ENCODE measurements at regions not wholly inside any gene's neighbourhood (a gene's known extent, or its start where the extent isn't known, plus 50 kb on each side); places are given as distances from the start of the nearest gene placed in this dataset.

DNA sequence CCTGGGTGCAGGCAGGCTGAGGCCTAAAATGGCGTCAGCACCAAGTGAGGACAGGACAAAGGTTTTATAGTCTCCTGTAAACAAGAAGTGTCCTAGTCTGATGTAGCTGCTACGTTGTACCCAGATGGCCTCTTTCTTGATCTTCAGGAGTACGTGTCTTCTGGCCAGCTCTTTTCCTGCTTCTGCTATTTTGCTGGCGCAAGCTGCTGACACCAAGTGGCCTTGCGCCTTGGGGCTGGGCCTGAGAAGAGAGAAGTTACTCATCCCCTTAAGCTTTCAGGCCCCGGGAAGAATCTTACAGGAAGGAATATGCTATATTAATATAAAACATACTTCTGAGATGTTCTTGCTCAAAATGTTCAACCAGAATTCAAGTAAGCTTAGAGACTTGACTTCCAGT is 605.2 kb downstream of the GALC start:
- H3K9ac ChIP-seq (ENCODE audit: control insufficient read depth, insufficient read depth, low read length): no peak overlapping the region
- no peak overlapping the region for H2AFZ ChIP-seq (ENCODE audit: control insufficient read depth, low read depth, low read length)
- CTCF ChIA-PET: no interaction called here
- H4K20me1 ChIP-seq (ENCODE audit: control insufficient read depth, insufficient read depth): no peaks in the 10 kb centered on the region
- H3K27me3 ChIP-seq (replicated peaks in 1 of 2; ENCODE audit: control insufficient read depth in 2 of 2, insufficient read depth in 2 of 2, low read length in 1 of 2): no peaks in the 10 kb centered on the region
- H3K79me2 ChIP-seq (ENCODE audit: control insufficient read depth, insufficient read depth, low read length): no peaks in the 10 kb centered on the region
- SMC1A ChIA-PET (ENCODE audit: uncharacterized antibody, unreplicated experiment): no interaction called here
- H3K27ac ChIP-seq (ENCODE audit: control insufficient read depth, insufficient read depth): no peak overlapping the region
- ATAC-seq: no peak
- in situ Hi-C loops (cut with MboI) (no loop called here), intact Hi-C loops (cut with micrococcal nuclease; ENCODE audit: unreplicated experiment) (no loop called here)
- H3K9me3 ChIP-seq (replicated peaks; ENCODE audit: control insufficient read depth, insufficient read depth, low read length): no peaks in the 10 kb centered on the region
- no peaks in the 10 kb centered on the region for H3K36me3 ChIP-seq (ENCODE audit: control insufficient read depth in 2 of 2, insufficient read depth in 2 of 2, low read length in 1 of 2)
- no peak for DNase-seq (ENCODE audit: low read depth, low spot score)
- BruUV-seq (replicated peaks): no TSS peak
- POLR2A ChIA-PET: no interaction called here
- RAD21 ChIA-PET (ENCODE audit: unreplicated experiment): no interaction called here
- 62% methylated on average over 6 of the region's 6 CpGs for WGBS (ENCODE audit: insufficient coverage, insufficient replicate concordance, low lambda C conversion rate, missing lambda C conversion rate)
- H3K4me1 ChIP-seq (ENCODE audit: control insufficient read depth, insufficient read depth, low read length): no peaks in the 10 kb centered on the region
- FAIRE-seq: no peak
- H3K4me2 ChIP-seq (ENCODE audit: control insufficient read depth, insufficient read depth): no peak overlapping the region
- H3K4me3 ChIP-seq: no peak overlapping the region
- TF ChIP-seq JUND (IDR thresholded peaks at IDR 0.05; ENCODE audit: low read depth, low read length) (no peak), IRF5 (IDR thresholded peaks at IDR 0.05; ENCODE audit: borderline replicate concordance) (no peak), ATF7 (IDR thresholded peaks at IDR 0.05; ENCODE audit: low read depth) (no peak), IRF4 (IDR thresholded peaks at IDR 0.05; ENCODE audit: low read depth, low read length) (no peak), BACH1 (IDR thresholded peaks at IDR 0.05; ENCODE audit: borderline replicate concordance) (no peak), RB1 (IDR thresholded peaks at IDR 0.05; ENCODE audit: borderline replicate concordance) (no peak), STAT1 (conservative IDR thresholded peaks at IDR 0.05) (no peak), MAX (IDR thresholded peaks at IDR 0.05; ENCODE audit: low read depth, low read length) (no peak), ZBTB40 (IDR thresholded peaks at IDR 0.05; ENCODE audit: borderline replicate concordance) (no peak), MXI1 (IDR thresholded peaks at IDR 0.05; ENCODE audit: low read depth, low read length) (no peak), TCF12 (IDR thresholded peaks at IDR 0.05; ENCODE audit: low read depth, low read length) (no peak), SRF (IDR thresholded peaks at IDR 0.05; ENCODE audit: low read depth in 2 of 2, low read length in 2 of 2) (no peak)
- TF ChIP-seq, protein P1, sequence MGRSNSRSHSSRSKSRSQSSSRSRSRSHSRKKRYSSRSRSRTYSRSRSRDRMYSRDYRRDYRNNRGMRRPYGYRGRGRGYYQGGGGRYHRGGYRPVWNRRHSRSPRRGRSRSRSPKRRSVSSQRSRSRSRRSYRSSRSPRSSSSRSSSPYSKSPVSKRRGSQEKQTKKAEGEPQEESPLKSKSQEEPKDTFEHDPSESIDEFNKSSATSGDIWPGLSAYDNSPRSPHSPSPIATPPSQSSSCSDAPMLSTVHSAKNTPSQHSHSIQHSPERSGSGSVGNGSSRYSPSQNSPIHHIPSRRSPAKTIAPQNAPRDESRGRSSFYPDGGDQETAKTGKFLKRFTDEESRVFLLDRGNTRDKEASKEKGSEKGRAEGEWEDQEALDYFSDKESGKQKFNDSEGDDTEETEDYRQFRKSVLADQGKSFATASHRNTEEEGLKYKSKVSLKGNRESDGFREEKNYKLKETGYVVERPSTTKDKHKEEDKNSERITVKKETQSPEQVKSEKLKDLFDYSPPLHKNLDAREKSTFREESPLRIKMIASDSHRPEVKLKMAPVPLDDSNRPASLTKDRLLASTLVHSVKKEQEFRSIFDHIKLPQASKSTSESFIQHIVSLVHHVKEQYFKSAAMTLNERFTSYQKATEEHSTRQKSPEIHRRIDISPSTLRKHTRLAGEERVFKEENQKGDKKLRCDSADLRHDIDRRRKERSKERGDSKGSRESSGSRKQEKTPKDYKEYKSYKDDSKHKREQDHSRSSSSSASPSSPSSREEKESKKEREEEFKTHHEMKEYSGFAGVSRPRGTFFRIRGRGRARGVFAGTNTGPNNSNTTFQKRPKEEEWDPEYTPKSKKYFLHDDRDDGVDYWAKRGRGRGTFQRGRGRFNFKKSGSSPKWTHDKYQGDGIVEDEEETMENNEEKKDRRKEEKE (IDR thresholded peaks at IDR 0.05): no peak
